Hepatocyte (in vitro differentiated cells): ENCODE measurements at regions not wholly inside any gene's neighbourhood (a gene's known extent, or its start where the extent isn't known, plus 50 kb on each side); places are given as distances from the start of the nearest gene placed in this dataset.

Experiments
- DNase-seq: peaks from one replicate; pipeline ENCODE4 v3.0.0-alpha.2; 2016; ENCODE audit warnings: low spot score
- H2AFZ ChIP-seq: fragments of 200-600 bp; sonication (generic); 2 replicates; pipeline ENCODE4 v1.6.0; 2016; ENCODE audit warnings: antibody characterized with exemption, mild to moderate bottlenecking
- H3K27ac ChIP-seq: fragments of 200-600 bp; sonication (generic); 2 replicates; pipeline ENCODE4 v1.5.1; 2016; ENCODE audit warnings: mild to moderate bottlenecking
- H3K27me3 ChIP-seq: fragments of 200-600 bp; sonication (generic); 2 replicates; pipeline ENCODE4 v1.6.1; 2016
- H3K36me3 ChIP-seq: fragments of 200-600 bp; sonication (generic); replicated peaks from 2 replicates; pipeline ENCODE4 v1.5.1; 2016; ENCODE audit warnings: low read depth; ENCODE audit not compliant: insufficient read depth
- H3K4me1 ChIP-seq: fragments of 200-600 bp; sonication (generic); 2 replicates; pipeline ENCODE4 v1.5.1; 2016; ENCODE audit warnings: mild to moderate bottlenecking, moderate library complexity; ENCODE audit not compliant: insufficient read depth
- H3K4me2 ChIP-seq: fragments of 200-600 bp; sonication (generic); 2 replicates; pipeline ENCODE4 v1.6.0; 2016
- H3K4me3 ChIP-seq: fragments of 200-600 bp; sonication (generic); 2 replicates; pipeline ENCODE4 v1.5.1; 2016; ENCODE audit warnings: mild to moderate bottlenecking
- H3K79me2 ChIP-seq: fragments of 200-600 bp; sonication (generic); 2 replicates; pipeline ENCODE4 v1.6.0; 2017; ENCODE audit warnings: mild to moderate bottlenecking
- H3K9me2 ChIP-seq: fragments of 200-600 bp; sonication (generic); replicated peaks from 2 replicates; pipeline ENCODE4 v1.6.0; 2017; ENCODE audit warnings: mild to moderate bottlenecking; ENCODE audit not compliant: insufficient read depth
- H3K9me3 ChIP-seq: fragments of 200-600 bp; sonication (generic); 2 replicates; pipeline ENCODE4 v1.5.1; 2016; ENCODE audit warnings: low read depth, mild to moderate bottlenecking
- H4K20me1 ChIP-seq: fragments of 200-600 bp; sonication (generic); 2 replicates; pipeline ENCODE4 v1.6.0; 2016; ENCODE audit warnings: mild to moderate bottlenecking; ENCODE audit not compliant: insufficient read depth, poor library complexity, severe bottlenecking
- EZH2 ChIP-seq: fragments of 200-600 bp; sonication (generic); IDR thresholded peaks from 2 replicates; pipeline ENCODE4 v1.6.1; 2016; ENCODE audit warnings: antibody characterized with exemption, mild to moderate bottlenecking, borderline replicate concordance
- EZH2phosphoT487 ChIP-seq: fragments of 200-600 bp; sonication (generic); IDR thresholded peaks from one replicate; pipeline ENCODE4 v1.6.1; 2018; ENCODE audit warnings: antibody characterized with exemption, mild to moderate bottlenecking, low read depth, moderate library complexity; ENCODE audit not compliant: unreplicated experiment, severe bottlenecking
- WGBS: methylation state at CpG from one replicate; pipeline ENCODE4 v1.1.6; 2016; ENCODE audit warnings: low lambda C conversion rate; ENCODE audit errors: missing lambda C conversion rate; 5-methylcytosine and 5-hydroxymethylcytosine counted together
- TF ChIP-seq, protein P1 (sequence below): fragments of 200-600 bp; sonication (generic); IDR thresholded peaks from 2 replicates; pipeline ENCODE4 v1.5.1; 2016; ENCODE audit warnings: antibody characterized with exemption, mild to moderate bottlenecking; ENCODE audit not compliant: poor library complexity

DNA sequence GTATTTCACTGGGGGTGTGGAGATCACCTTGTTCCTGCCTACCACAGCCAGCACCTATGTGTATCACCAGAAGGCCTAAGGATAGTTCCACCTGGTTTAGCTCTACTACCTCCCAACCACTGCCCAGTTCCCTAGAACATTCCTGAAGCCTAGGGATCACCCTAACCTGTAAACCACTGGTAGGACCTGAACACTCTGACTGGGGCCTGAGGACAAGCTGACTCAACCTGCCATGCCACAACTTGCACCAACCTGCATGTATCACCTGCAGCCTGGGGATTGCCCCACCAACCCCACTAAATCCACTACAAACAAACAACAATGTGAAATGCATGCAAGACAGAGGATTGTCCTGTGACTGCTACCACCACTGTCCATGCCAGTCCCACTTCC lies 128.1 kb downstream of the KIF2B start:
- Histone ChIP-seq H2AFZ (no peak overlapping the region), H3K4me3 (no peak overlapping the region)
- TF ChIP-seq EZH2 = no peak
- TF ChIP-seq EZH2phosphoT487 = no peak
- TF ChIP-seq, protein P1, sequence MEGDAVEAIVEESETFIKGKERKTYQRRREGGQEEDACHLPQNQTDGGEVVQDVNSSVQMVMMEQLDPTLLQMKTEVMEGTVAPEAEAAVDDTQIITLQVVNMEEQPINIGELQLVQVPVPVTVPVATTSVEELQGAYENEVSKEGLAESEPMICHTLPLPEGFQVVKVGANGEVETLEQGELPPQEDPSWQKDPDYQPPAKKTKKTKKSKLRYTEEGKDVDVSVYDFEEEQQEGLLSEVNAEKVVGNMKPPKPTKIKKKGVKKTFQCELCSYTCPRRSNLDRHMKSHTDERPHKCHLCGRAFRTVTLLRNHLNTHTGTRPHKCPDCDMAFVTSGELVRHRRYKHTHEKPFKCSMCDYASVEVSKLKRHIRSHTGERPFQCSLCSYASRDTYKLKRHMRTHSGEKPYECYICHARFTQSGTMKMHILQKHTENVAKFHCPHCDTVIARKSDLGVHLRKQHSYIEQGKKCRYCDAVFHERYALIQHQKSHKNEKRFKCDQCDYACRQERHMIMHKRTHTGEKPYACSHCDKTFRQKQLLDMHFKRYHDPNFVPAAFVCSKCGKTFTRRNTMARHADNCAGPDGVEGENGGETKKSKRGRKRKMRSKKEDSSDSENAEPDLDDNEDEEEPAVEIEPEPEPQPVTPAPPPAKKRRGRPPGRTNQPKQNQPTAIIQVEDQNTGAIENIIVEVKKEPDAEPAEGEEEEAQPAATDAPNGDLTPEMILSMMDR = no peak

DNA sequence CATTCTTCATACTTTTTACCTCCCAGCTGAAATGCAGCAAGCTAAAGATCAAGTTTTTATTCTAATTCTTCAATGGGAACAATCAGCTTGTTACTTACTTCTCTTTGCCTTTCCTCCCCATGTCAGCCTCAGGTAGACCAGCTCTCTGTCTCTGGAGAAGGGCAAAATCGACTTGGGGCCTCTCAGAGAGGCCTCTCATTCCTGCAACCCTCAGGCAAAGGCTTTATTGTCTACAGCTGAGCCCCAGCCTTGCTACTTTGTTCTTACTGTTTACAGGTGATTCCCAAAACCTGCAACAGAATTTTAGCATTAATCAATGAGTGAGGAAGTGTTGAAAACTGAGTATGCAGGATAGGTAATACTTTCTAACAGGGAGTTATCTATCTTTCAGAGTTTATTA lies 148.6 kb downstream of the KIF2B start:
- no peak overlapping the region for H3K27ac ChIP-seq
- H3K4me1 ChIP-seq = no peaks in the 10 kb centered on the region
- H3K4me3 ChIP-seq = no peak overlapping the region
- WGBS = 38% methylated on average over 1 of the region's 1 CpG
- no peaks in the 10 kb centered on the region for H3K9me2 ChIP-seq
- no peaks in the 10 kb centered on the region for H3K27me3 ChIP-seq
- H3K4me2 ChIP-seq = no peak overlapping the region
- no peaks in the 10 kb centered on the region for H4K20me1 ChIP-seq
- no peaks in the 10 kb centered on the region for H3K36me3 ChIP-seq
- DNase-seq = no peak
- H2AFZ ChIP-seq = no peak overlapping the region
- no peaks in the 10 kb centered on the region for H3K79me2 ChIP-seq
- TF ChIP-seq EZH2 (no peak), EZH2phosphoT487 (no peak)
- TF ChIP-seq, protein P1 = no peak
- no peaks in the 10 kb centered on the region for H3K9me3 ChIP-seq

More for the DNA sequence above, 128.1 kb downstream of the KIF2B start:
- Histone ChIP-seq H3K27me3 (no peaks in the 10 kb centered on the region), H4K20me1 (no peaks in the 10 kb centered on the region), H3K36me3 (no peaks in the 10 kb centered on the region), H3K79me2 (no peaks in the 10 kb centered on the region), H3K9me2 (no peaks in the 10 kb centered on the region), H3K4me2 (no peak overlapping the region), H3K9me3 (peaks cover 3% of the 10 kb centered on the region), H3K27ac (no peak overlapping the region), H3K4me1 (no peaks in the 10 kb centered on the region)
- DNase-seq = no peak

DNA sequence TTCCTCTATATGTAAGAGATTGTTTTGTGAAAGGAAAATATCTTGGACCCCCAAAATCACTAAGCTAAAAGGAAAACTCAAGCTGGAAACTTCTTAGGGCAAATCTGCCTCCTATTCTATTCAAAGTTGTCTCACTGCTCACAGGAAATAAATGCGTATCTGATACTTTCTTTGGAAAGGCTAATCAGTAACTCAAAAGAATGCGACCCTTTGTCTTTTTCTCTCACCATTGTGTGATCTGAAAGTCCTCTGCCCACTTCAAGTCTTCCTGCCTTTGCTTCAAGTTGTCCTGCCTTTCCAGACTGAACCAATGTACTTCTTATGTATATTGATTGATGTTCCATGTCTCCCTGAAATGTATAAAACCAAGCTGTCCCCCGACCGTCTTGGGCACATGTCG lies 157.3 kb downstream of the KIF2B start:
- no peaks in the 10 kb centered on the region for H3K9me3 ChIP-seq
- DNase-seq = no peak
- H3K36me3 ChIP-seq = no peaks in the 10 kb centered on the region
- H4K20me1 ChIP-seq = no peaks in the 10 kb centered on the region
- H3K4me1 ChIP-seq = no peaks in the 10 kb centered on the region
- 80% methylated on average over 5 of the region's 5 CpGs for WGBS
- no peaks in the 10 kb centered on the region for H3K79me2 ChIP-seq
- peaks cover 4% of the 10 kb centered on the region for H3K9me2 ChIP-seq
- H3K27ac ChIP-seq = no peak overlapping the region
- no peak overlapping the region for H3K4me3 ChIP-seq
- TF ChIP-seq, protein P1 = no peak
- TF ChIP-seq EZH2 = no peak
- H3K27me3 ChIP-seq = no peaks in the 10 kb centered on the region
- no peak overlapping the region for H2AFZ ChIP-seq
- H3K4me2 ChIP-seq = no peak overlapping the region

DNA sequence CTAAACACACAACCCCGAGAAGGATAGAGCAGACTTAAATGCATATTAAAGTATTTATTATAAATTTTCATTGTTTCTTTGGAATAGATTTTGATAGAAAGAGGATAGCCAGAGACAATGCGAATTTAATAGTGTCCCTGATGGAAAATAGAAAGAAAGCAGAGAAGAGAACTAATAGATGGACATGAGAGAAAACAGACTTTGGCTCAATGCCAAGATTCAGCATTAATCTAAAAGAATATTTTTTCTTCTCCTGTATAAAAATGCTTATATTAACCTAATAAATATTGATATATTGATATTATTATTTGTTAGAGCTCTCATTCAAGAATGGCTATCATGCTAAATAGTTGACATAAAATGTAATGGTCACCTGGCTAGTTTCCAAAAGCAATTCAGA lies 173.4 kb downstream of the KIF2B start:
- Histone ChIP-seq H3K79me2 (no peaks in the 10 kb centered on the region), H3K4me3 (no peak overlapping the region), H3K4me2 (no peak overlapping the region), H3K36me3 (no peaks in the 10 kb centered on the region), H3K9me3 (no peaks in the 10 kb centered on the region), H3K27ac (no peak overlapping the region), H4K20me1 (no peaks in the 10 kb centered on the region), H3K4me1 (no peaks in the 10 kb centered on the region), H2AFZ (no peak overlapping the region), H3K27me3 (no peaks in the 10 kb centered on the region), H3K9me2 (no peaks in the 10 kb centered on the region)
- TF ChIP-seq EZH2phosphoT487 (no peak), EZH2 (no peak)
- TF ChIP-seq, protein P1 = no peak
- 80% methylated on average over 2 of the region's 2 CpGs for WGBS
- no peak for DNase-seq
